ENCODE measurements at regions not wholly inside any gene's neighbourhood (a gene's known extent, or its start where the extent isn't known, plus 50 kb on each side); places are given as distances from the start of the nearest gene placed in this dataset.

DNA sequence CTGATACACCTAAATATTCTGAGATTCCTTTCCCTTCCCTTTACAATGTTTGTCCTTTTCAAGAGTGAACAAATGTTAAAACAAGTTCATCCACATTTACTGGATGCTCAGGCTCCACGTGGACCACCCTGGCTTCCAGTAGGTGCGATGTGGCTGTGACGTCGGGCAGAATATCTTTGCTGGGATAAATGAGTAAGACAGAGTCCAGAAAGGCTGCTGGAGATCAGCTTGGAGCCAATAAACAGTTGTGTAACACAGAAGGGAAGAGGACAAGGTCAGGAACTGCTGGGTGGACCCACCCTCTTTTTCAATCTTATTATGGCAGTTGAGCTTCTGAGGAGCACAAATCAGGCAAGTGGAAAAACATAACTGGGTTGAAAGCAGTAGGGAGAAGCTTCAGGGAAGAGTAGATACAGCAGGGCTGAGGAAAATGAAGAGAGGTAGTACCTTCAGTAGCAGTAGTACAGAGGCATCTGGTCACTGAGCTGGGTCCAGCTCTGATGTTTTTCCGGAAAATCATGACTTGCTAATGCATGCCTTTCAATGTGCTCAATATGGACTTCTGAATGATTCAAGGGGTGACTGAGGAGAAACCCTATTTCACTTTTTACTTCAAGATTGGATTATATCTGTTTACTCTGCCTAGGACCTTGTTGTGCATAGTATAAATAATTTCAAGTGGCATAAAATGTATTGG is 171.8 kb upstream of the MAD2L1 start:
- Histone ChIP-seq H3K27me3 (replicated peaks; ENCODE audit: control insufficient read depth, insufficient read depth, low read length, poor library complexity, severe bottlenecking) (no peaks in the 10 kb centered on the region), H3K4me3 (ENCODE audit: insufficient read depth, low read depth, low read length, poor library complexity, severe bottlenecking) (no peak overlapping the region), H3K4me1 (ENCODE audit: control insufficient read depth, insufficient read depth, low read length, poor library complexity, severe bottlenecking) (no peaks in the 10 kb centered on the region), H3K36me3 (ENCODE audit: control insufficient read depth, insufficient read depth, low read length) (no peaks in the 10 kb centered on the region), H3K27ac (ENCODE audit: insufficient read depth, low read length, poor library complexity, severe bottlenecking) (no peak overlapping the region), H3K9me3 (ENCODE audit: control insufficient read depth, low read length) (no peaks in the 10 kb centered on the region)
- no peak for DNase-seq

- DNase-seq: no peak
- no peak overlapping the region for H3K4me3 ChIP-seq (ENCODE audit: insufficient read depth, low read depth, low read length, poor library complexity, severe bottlenecking)
Measured at GRCh38 chr4:120236873-120237272, 170.2 kb upstream of the MAD2L1 start.

DNA sequence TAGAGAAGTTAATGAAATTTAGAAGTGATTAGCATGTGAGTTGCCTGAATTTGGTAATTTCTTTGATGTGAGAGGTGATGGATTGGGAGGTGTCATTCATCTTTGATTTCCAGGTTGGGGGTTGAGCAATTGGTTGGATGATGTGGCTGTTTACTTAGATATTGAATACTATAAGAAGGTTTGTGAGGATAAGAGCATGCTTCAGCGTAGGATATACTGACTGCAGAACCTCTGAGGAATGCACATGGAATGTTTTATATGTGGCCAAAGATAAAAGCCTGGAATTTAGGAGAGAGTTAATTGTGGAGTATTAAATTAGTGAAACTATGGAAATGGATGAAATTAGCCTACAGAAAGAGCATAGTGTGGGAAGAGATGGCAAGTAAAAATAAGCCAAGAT is 165.4 kb upstream of the MAD2L1 start:
- Histone ChIP-seq H3K9me3 (ENCODE audit: control insufficient read depth, low read length) (no peaks in the 10 kb centered on the region), H3K36me3 (ENCODE audit: control insufficient read depth, insufficient read depth, low read length) (no peaks in the 10 kb centered on the region), H3K27me3 (replicated peaks; ENCODE audit: control insufficient read depth, insufficient read depth, low read length, poor library complexity, severe bottlenecking) (no peaks in the 10 kb centered on the region), H3K4me3 (ENCODE audit: insufficient read depth, low read depth, low read length, poor library complexity, severe bottlenecking) (no peak overlapping the region), H3K4me1 (ENCODE audit: control insufficient read depth, insufficient read depth, low read length, poor library complexity, severe bottlenecking) (no peaks in the 10 kb centered on the region), H3K27ac (ENCODE audit: insufficient read depth, low read length, poor library complexity, severe bottlenecking) (no peak overlapping the region)
- no peak for DNase-seq

More at GRCh38 chr4:120236873-120237272, 170.2 kb upstream of the MAD2L1 start:
- Histone ChIP-seq H3K27me3 (replicated peaks; ENCODE audit: control insufficient read depth, insufficient read depth, low read length, poor library complexity, severe bottlenecking) (no peaks in the 10 kb centered on the region), H3K4me1 (ENCODE audit: control insufficient read depth, insufficient read depth, low read length, poor library complexity, severe bottlenecking) (no peaks in the 10 kb centered on the region), H3K36me3 (ENCODE audit: control insufficient read depth, insufficient read depth, low read length) (no peaks in the 10 kb centered on the region), H3K9me3 (ENCODE audit: control insufficient read depth, low read length) (no peaks in the 10 kb centered on the region), H3K27ac (ENCODE audit: insufficient read depth, low read length, poor library complexity, severe bottlenecking) (no peak overlapping the region)

DNA sequence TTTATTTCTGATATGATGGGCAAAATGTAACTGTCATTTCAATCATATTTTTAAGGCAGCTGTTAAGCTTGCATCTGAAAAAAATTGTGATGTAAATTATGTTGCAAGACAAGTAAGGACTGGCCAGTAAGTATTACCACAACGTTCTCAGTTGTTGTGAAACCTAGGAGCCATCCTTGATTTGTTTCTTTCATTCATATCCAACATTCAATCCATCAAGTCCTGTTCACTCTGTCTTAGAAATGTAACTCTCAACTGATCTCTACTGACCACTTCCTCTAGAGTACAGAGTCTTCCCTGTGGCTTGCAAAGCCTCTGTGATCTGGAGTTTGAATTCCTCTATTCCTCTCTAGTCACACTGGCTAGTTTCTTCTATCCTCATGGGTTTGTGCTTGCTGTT is 161.4 kb upstream of the MAD2L1 start:
- no peaks in the 10 kb centered on the region for H3K36me3 ChIP-seq (ENCODE audit: control insufficient read depth, insufficient read depth, low read length)
- DNase-seq: no peak
- H3K4me1 ChIP-seq (ENCODE audit: control insufficient read depth, insufficient read depth, low read length, poor library complexity, severe bottlenecking): no peaks in the 10 kb centered on the region
- no peak overlapping the region for H3K27ac ChIP-seq (ENCODE audit: insufficient read depth, low read length, poor library complexity, severe bottlenecking)
- H3K27me3 ChIP-seq (replicated peaks; ENCODE audit: control insufficient read depth, insufficient read depth, low read length, poor library complexity, severe bottlenecking): no peaks in the 10 kb centered on the region
- no peaks in the 10 kb centered on the region for H3K9me3 ChIP-seq (ENCODE audit: control insufficient read depth, low read length)
- no peak overlapping the region for H3K4me3 ChIP-seq (ENCODE audit: insufficient read depth, low read depth, low read length, poor library complexity, severe bottlenecking)

DNA sequence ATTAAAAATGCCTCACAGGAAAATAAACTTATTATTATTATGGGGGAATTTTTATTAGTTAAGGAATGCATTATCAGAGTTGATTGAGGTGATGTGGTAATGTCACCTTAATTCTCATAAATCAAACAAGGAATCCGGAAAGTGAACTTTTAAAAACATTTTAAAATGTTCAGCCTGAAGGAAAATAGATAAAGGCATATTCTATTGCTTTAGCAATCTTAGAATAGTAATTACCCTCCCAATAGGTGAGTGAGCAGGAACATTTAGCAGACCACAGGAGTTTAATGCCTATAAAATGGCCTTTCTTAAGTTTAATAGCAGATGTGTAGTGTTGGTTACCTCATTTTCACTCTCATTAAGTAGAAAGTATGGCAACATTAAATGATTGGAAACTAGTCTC is 160.9 kb upstream of the MAD2L1 start:
- H3K36me3 ChIP-seq (ENCODE audit: control insufficient read depth, insufficient read depth, low read length): no peaks in the 10 kb centered on the region
- no peak for DNase-seq
- H3K27me3 ChIP-seq (replicated peaks; ENCODE audit: control insufficient read depth, insufficient read depth, low read length, poor library complexity, severe bottlenecking): no peaks in the 10 kb centered on the region
- H3K9me3 ChIP-seq (ENCODE audit: control insufficient read depth, low read length): no peaks in the 10 kb centered on the region
- no peak overlapping the region for H3K27ac ChIP-seq (ENCODE audit: insufficient read depth, low read length, poor library complexity, severe bottlenecking)
- no peak overlapping the region for H3K4me3 ChIP-seq (ENCODE audit: insufficient read depth, low read depth, low read length, poor library complexity, severe bottlenecking)
- no peaks in the 10 kb centered on the region for H3K4me1 ChIP-seq (ENCODE audit: control insufficient read depth, insufficient read depth, low read length, poor library complexity, severe bottlenecking)

DNA sequence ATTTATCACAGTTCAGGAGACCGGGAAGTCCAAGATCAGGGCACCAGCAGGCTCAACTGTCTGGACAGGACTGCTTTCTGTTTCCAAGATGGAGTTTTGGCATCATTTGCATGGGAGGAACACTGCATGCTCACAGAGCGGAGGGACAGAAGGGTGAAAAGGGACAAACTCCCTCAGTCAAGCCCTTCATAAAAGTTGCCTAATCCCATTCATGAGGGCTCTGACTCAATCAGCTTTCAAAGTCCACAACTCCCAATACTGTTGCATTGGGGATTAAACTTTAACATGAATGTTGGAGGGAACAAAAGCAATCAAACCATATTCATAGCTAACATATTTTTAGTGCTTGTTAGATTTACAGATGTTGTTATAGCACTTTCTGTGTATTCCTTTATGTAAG is 158.9 kb upstream of the MAD2L1 start:
- H3K27me3 ChIP-seq (replicated peaks; ENCODE audit: control insufficient read depth, insufficient read depth, low read length, poor library complexity, severe bottlenecking): no peaks in the 10 kb centered on the region
- H3K4me1 ChIP-seq (ENCODE audit: control insufficient read depth, insufficient read depth, low read length, poor library complexity, severe bottlenecking): no peaks in the 10 kb centered on the region
- no peak overlapping the region for H3K4me3 ChIP-seq (ENCODE audit: insufficient read depth, low read depth, low read length, poor library complexity, severe bottlenecking)
- no peak for DNase-seq
- no peaks in the 10 kb centered on the region for H3K9me3 ChIP-seq (ENCODE audit: control insufficient read depth, low read length)
- H3K27ac ChIP-seq (ENCODE audit: insufficient read depth, low read length, poor library complexity, severe bottlenecking): no peak overlapping the region
- H3K36me3 ChIP-seq (ENCODE audit: control insufficient read depth, insufficient read depth, low read length): no peaks in the 10 kb centered on the region

GRCh38 chr4:120218981-120219380 is 152.3 kb upstream of the MAD2L1 start:
- H3K4me3 ChIP-seq (ENCODE audit: insufficient read depth, low read depth, low read length, poor library complexity, severe bottlenecking): no peak overlapping the region
- DNase-seq: no peak
- no peaks in the 10 kb centered on the region for H3K36me3 ChIP-seq (ENCODE audit: control insufficient read depth, insufficient read depth, low read length)
- no peak overlapping the region for H3K27ac ChIP-seq (ENCODE audit: insufficient read depth, low read length, poor library complexity, severe bottlenecking)
- no peaks in the 10 kb centered on the region for H3K27me3 ChIP-seq (replicated peaks; ENCODE audit: control insufficient read depth, insufficient read depth, low read length, poor library complexity, severe bottlenecking)
- no peaks in the 10 kb centered on the region for H3K9me3 ChIP-seq (ENCODE audit: control insufficient read depth, low read length)
- no peaks in the 10 kb centered on the region for H3K4me1 ChIP-seq (ENCODE audit: control insufficient read depth, insufficient read depth, low read length, poor library complexity, severe bottlenecking)

GRCh38 chr4:120215350-120215749 is 148.7 kb upstream of the MAD2L1 start:
- no peaks in the 10 kb centered on the region for H3K27me3 ChIP-seq (replicated peaks; ENCODE audit: control insufficient read depth, insufficient read depth, low read length, poor library complexity, severe bottlenecking)
- H3K36me3 ChIP-seq (ENCODE audit: control insufficient read depth, insufficient read depth, low read length): no peaks in the 10 kb centered on the region
- no peaks in the 10 kb centered on the region for H3K9me3 ChIP-seq (ENCODE audit: control insufficient read depth, low read length)
- no peaks in the 10 kb centered on the region for H3K4me1 ChIP-seq (ENCODE audit: control insufficient read depth, insufficient read depth, low read length, poor library complexity, severe bottlenecking)
- no peak for DNase-seq
- no peak overlapping the region for H3K4me3 ChIP-seq (ENCODE audit: insufficient read depth, low read depth, low read length, poor library complexity, severe bottlenecking)
- no peak overlapping the region for H3K27ac ChIP-seq (ENCODE audit: insufficient read depth, low read length, poor library complexity, severe bottlenecking)

DNA sequence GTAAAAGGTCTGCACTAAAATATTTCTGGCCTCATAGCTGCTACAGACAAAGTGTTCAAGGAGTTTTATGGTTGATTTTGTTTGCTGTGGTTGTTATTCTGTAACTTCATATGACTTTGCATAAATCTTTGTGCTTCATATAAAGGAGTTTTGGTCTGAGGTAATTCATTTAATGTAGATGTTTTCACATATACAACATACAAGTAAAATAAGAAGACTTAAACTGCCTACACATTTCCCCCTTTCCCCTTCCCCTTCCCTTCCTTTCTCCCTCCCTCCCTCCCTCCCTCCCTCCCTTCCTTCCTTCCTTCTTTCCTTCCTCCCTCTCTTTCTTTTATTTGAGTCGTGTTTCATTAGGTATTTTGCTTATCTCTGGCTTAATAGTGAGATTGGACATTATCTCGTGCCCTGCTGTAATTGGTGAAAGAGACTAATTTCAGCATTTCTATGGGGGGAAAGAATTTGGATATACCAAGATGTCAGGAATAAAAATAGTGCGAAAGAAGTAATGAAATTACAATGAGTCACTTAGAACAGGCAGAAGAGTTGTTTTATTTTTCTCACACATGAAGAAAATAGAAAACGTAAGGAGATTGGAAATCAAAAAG is 144.9 kb upstream of the MAD2L1 start:
- H3K9me3 ChIP-seq (ENCODE audit: control insufficient read depth, low read length): no peaks in the 10 kb centered on the region
- no peaks in the 10 kb centered on the region for H3K36me3 ChIP-seq (ENCODE audit: control insufficient read depth, insufficient read depth, low read length)
- H3K27ac ChIP-seq (ENCODE audit: insufficient read depth, low read length, poor library complexity, severe bottlenecking): no peak overlapping the region
- H3K27me3 ChIP-seq (replicated peaks; ENCODE audit: control insufficient read depth, insufficient read depth, low read length, poor library complexity, severe bottlenecking): no peaks in the 10 kb centered on the region
- no peaks in the 10 kb centered on the region for H3K4me1 ChIP-seq (ENCODE audit: control insufficient read depth, insufficient read depth, low read length, poor library complexity, severe bottlenecking)
- no peak for DNase-seq
- H3K4me3 ChIP-seq (ENCODE audit: insufficient read depth, low read depth, low read length, poor library complexity, severe bottlenecking): no peak overlapping the region

DNA sequence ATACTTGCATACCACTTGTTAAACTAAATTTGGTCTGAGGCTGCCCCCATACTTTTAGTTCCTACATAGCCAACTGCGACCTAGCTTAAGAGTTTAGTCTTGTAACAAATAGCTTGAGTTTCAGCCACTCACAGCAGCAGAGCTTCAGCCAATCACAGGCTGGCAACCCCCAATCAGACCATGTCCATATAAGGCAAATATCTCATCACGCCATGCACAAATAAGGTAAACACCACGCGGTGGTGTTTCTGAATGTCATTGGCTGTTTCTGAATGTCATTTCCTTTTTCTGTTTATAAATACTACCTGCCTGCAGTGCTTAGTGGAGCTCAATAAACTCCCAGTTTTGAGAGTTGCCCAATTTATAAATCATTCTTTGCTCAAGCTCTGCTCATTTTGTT is 143.1 kb upstream of the MAD2L1 start:
- Histone ChIP-seq H3K27me3 (replicated peaks; ENCODE audit: control insufficient read depth, insufficient read depth, low read length, poor library complexity, severe bottlenecking) (no peaks in the 10 kb centered on the region), H3K27ac (ENCODE audit: insufficient read depth, low read length, poor library complexity, severe bottlenecking) (no peak overlapping the region), H3K4me3 (ENCODE audit: insufficient read depth, low read depth, low read length, poor library complexity, severe bottlenecking) (no peak overlapping the region), H3K9me3 (ENCODE audit: control insufficient read depth, low read length) (no peaks in the 10 kb centered on the region), H3K4me1 (ENCODE audit: control insufficient read depth, insufficient read depth, low read length, poor library complexity, severe bottlenecking) (no peaks in the 10 kb centered on the region), H3K36me3 (ENCODE audit: control insufficient read depth, insufficient read depth, low read length) (no peaks in the 10 kb centered on the region)
- DNase-seq: no peak
